Osteoblast (primary cell): ENCODE measurements at regions not wholly inside any gene's neighbourhood (a gene's known extent, or its start where the extent isn't known, plus 50 kb on each side); places are given as distances from the start of the nearest gene placed in this dataset.

Experiments used
- DNase-seq: peaks from one replicate; pipeline ENCODE4 v3.0.0; 2011; ENCODE audit warnings: low spot score, mixed read lengths; ENCODE audit not compliant: insufficient read length; ENCODE audit errors: missing footprints
- H2AFZ ChIP-seq: 2 replicates; pipeline ENCODE4 v1.6.0; 2011; ENCODE audit warnings: mild to moderate bottlenecking, low read length
- H3K27ac ChIP-seq: 2 replicates; pipeline ENCODE4 v1.5.1; 2011; ENCODE audit warnings: mild to moderate bottlenecking, low read depth, low read length, moderate library complexity
- H3K27me3 ChIP-seq: 2 replicates; pipeline ENCODE4 v1.6.0; 2012; ENCODE audit warnings: mild to moderate bottlenecking, control low read depth, inconsistent platforms, low read length, moderate library complexity; ENCODE audit not compliant: insufficient read depth
- H3K36me3 ChIP-seq: 2 replicates; pipeline ENCODE4 v1.5.1; 2011; ENCODE audit warnings: mild to moderate bottlenecking, low read length, control low read depth, moderate library complexity; ENCODE audit not compliant: insufficient read depth
- H3K4me1 ChIP-seq: 2 replicates; pipeline ENCODE4 v1.5.1; 2011; ENCODE audit warnings: mild to moderate bottlenecking, low read length, control low read depth, moderate library complexity; ENCODE audit not compliant: insufficient read depth
- H3K4me2 ChIP-seq: 2 replicates; pipeline ENCODE4 v1.6.0; 2011; ENCODE audit warnings: mild to moderate bottlenecking, low read length; ENCODE audit not compliant: insufficient read depth
- H3K4me3 ChIP-seq: fragments of 200-600 bp; sonication (generic); 3 replicates; pipeline ENCODE4 v1.5.1; 2012; ENCODE audit warnings: mild to moderate bottlenecking, low read length, inconsistent platforms; ENCODE audit not compliant: insufficient read depth
- H3K79me2 ChIP-seq: 2 replicates; pipeline ENCODE4 v1.6.0; 2012; ENCODE audit warnings: mild to moderate bottlenecking, low read length, control low read depth, inconsistent platforms; ENCODE audit not compliant: insufficient read depth
- H3K9me3 ChIP-seq: 2 replicates; pipeline ENCODE4 v1.5.1; 2011; ENCODE audit warnings: low read depth, low read length, control low read depth
- H4K20me1 ChIP-seq: 2 replicates; pipeline ENCODE4 v1.6.0; 2012; ENCODE audit warnings: mild to moderate bottlenecking, low read length, control low read depth; ENCODE audit not compliant: insufficient read depth
- CTCF ChIP-seq: IDR thresholded peaks from 2 replicates; pipeline ENCODE4 v1.5.1; 2011; ENCODE audit warnings: mild to moderate bottlenecking, low read depth, low read length, moderate library complexity; ENCODE audit errors: extremely low read depth

- no peak for DNase-seq
- Histone ChIP-seq H3K27me3 (no peaks in the 10 kb centered on the region), H3K9me3 (no peaks in the 10 kb centered on the region), H3K4me2 (no peak overlapping the region), H3K4me3 (no peak overlapping the region), H3K4me1 (no peaks in the 10 kb centered on the region), H4K20me1 (no peaks in the 10 kb centered on the region), H3K79me2 (no peaks in the 10 kb centered on the region), H3K36me3 (no peaks in the 10 kb centered on the region), H2AFZ (no peak overlapping the region), H3K27ac (no peak overlapping the region)
- no peak for TF ChIP-seq CTCF
Observed at GRCh38 chr19:56987184-56987583, 132.6 kb upstream of the USP29 start.

- H3K4me2 ChIP-seq: no peak overlapping the region
- H3K9me3 ChIP-seq: no peaks in the 10 kb centered on the region
- H3K4me3 ChIP-seq: no peak overlapping the region
Observed at GRCh38 chr19:56988299-56988698, 131.5 kb upstream of the USP29 start.

GRCh38 chr19:56991912-56992311 lies 127.9 kb upstream of the USP29 start:
- Histone ChIP-seq H3K9me3 (peaks cover 3% of the 10 kb centered on the region), H3K4me3 (no peak overlapping the region), H3K79me2 (no peaks in the 10 kb centered on the region), H2AFZ (no peak overlapping the region), H3K36me3 (no peaks in the 10 kb centered on the region), H3K4me2 (no peak overlapping the region), H3K27ac (no peak overlapping the region), H3K27me3 (no peaks in the 10 kb centered on the region), H4K20me1 (no peaks in the 10 kb centered on the region), H3K4me1 (no peaks in the 10 kb centered on the region)
- TF ChIP-seq CTCF: no peak
- no peak for DNase-seq

More at GRCh38 chr19:56988299-56988698, 131.5 kb upstream of the USP29 start:
- no peaks in the 10 kb centered on the region for H3K4me1 ChIP-seq
- DNase-seq: no peak
- H3K36me3 ChIP-seq: no peaks in the 10 kb centered on the region
- no peak for TF ChIP-seq CTCF
- no peak overlapping the region for H2AFZ ChIP-seq
- no peaks in the 10 kb centered on the region for H4K20me1 ChIP-seq
- H3K27me3 ChIP-seq: no peaks in the 10 kb centered on the region
- H3K79me2 ChIP-seq: no peaks in the 10 kb centered on the region
- H3K27ac ChIP-seq: no peak overlapping the region

- Histone ChIP-seq H3K4me3 (no peak overlapping the region), H3K4me2 (no peak overlapping the region), H3K27me3 (no peaks in the 10 kb centered on the region), H3K9me3 (peaks cover 3% of the 10 kb centered on the region), H2AFZ (no peak overlapping the region), H3K27ac (no peak overlapping the region), H4K20me1 (no peaks in the 10 kb centered on the region), H3K36me3 (no peaks in the 10 kb centered on the region), H3K79me2 (no peaks in the 10 kb centered on the region), H3K4me1 (no peaks in the 10 kb centered on the region)
- TF ChIP-seq CTCF: no peak
- no peak for DNase-seq
Observed at GRCh38 chr19:56993851-56994250, 125.9 kb upstream of the USP29 start.
